D721Med (cell line): ENCODE measurements at regions not wholly inside any gene's neighbourhood (a gene's known extent, or its start where the extent isn't known, plus 50 kb on each side); places are given as distances from the start of the nearest gene placed in this dataset.

Experiments
- DNase-seq: peaks from one replicate; pipeline ENCODE4 v3.0.0; 2011; ENCODE audit warnings: low spot score; ENCODE audit not compliant: insufficient read length
- FAIRE-seq: peaks from 2 replicates; lab custom pipeline; 2011; peaks lifted over from hg19 to GRCh38; lab: Jason Lieb, UNC
- CTCF ChIP-seq: IDR thresholded peaks from 2 replicates; pipeline ENCODE4 v1.5.1; 2012; ENCODE audit warnings: mild to moderate bottlenecking, control low read depth; ENCODE audit not compliant: insufficient read depth; ENCODE audit errors: missing control alignments

GRCh38 chr20:52845044-52845443 lies 127.1 kb upstream of the TSHZ2 start:
- TF ChIP-seq CTCF: no peak
- DNase-seq (no peak), FAIRE-seq (no peak)

GRCh38 chr20:52843425-52843824 lies 128.7 kb upstream of the TSHZ2 start:
- no peak for FAIRE-seq

GRCh38 chr20:52841003-52841402 lies 131.2 kb upstream of the TSHZ2 start:
- DNase-seq (no peak), FAIRE-seq (no peak)
- no peak for TF ChIP-seq CTCF

More at GRCh38 chr20:52843425-52843824, 128.7 kb upstream of the TSHZ2 start:
- DNase-seq: no peak
- no peak for TF ChIP-seq CTCF

- FAIRE-seq (no peak), DNase-seq (no peak)
- TF ChIP-seq CTCF: no peak
These were observed 132.1 kb upstream of the TSHZ2 start for GRCh38 chr20:52840041-52840440.

GRCh38 chr20:52838510-52839241 lies 133.5 kb upstream of the TSHZ2 start:
- DNase-seq: no peak
- TF ChIP-seq CTCF: no peak
- no peak for FAIRE-seq

GRCh38 chr20:52837378-52837777 lies 134.8 kb upstream of the TSHZ2 start:
- DNase-seq (no peak), FAIRE-seq (no peak)
- no peak for TF ChIP-seq CTCF

- DNase-seq (no peak), FAIRE-seq (no peak)
- TF ChIP-seq CTCF: no peak
These were observed 138.3 kb upstream of the TSHZ2 start for GRCh38 chr20:52833901-52834300.
